ENCODE measurements at regions not wholly inside any gene's neighbourhood (a gene's known extent, or its start where the extent isn't known, plus 50 kb on each side); places are given as distances from the start of the nearest gene placed in this dataset.

- TF ChIP-seq CTCF (IDR thresholded peaks at IDR 0.05 in 4 of 5, conservative IDR thresholded peaks at IDR 0.05 in 1 of 5) (no peak), POLR2A (IDR thresholded peaks at IDR 0.05) (no peak)
Measured at GRCh38 chr6:9095729-9096128, 660.4 kb upstream of the SLC35B3 start.

Measured in gastrocnemius medialis (tissue), 4 donors.